Neural cell (in vitro differentiated cells): ENCODE measurements at regions not wholly inside any gene's neighbourhood (a gene's known extent, or its start where the extent isn't known, plus 50 kb on each side); places are given as distances from the start of the nearest gene placed in this dataset.

Source experiments
- H2AFZ ChIP-seq: fragments of 200-600, 300-800 bp; sonication (generic), shearing (Covaris generic); 2 replicates; pipeline ENCODE4 v1.6.0; 2014; ENCODE audit warnings: low read depth, mild to moderate bottlenecking, antibody characterized with exemption, low read length, moderate library complexity
- H3F3A ChIP-seq: fragments of 200-600 bp; shearing (Covaris generic); 2 replicates; pipeline ENCODE4 v1.6.1; 2016; ENCODE audit warnings: mild to moderate bottlenecking, moderate library complexity, mixed read lengths, antibody characterized with exemption, low read length; ENCODE audit not compliant: insufficient read depth, poor library complexity, severe bottlenecking
- H3K27ac ChIP-seq: fragments of 200-600, 300-800 bp; sonication (generic), shearing (Covaris generic); 2 replicates; pipeline ENCODE4 v1.5.1; 2014; ENCODE audit warnings: mild to moderate bottlenecking, low read length, moderate library complexity
- H3K27me3 ChIP-seq: fragments of 300-800, 200-600 bp; sonication (generic), shearing (Covaris generic); 2 replicates; pipeline ENCODE4 v1.6.0; 2014; ENCODE audit warnings: mild to moderate bottlenecking, low read depth, low read length, moderate library complexity; ENCODE audit not compliant: insufficient read depth
- H3K36me3 ChIP-seq: fragments of 300-800, 200-600 bp; sonication (generic), shearing (Covaris generic); 2 replicates; pipeline ENCODE4 v1.5.1; 2014; ENCODE audit warnings: mild to moderate bottlenecking, antibody characterized with exemption, low read length, moderate library complexity; ENCODE audit not compliant: insufficient read depth
- H3K4me2 ChIP-seq: fragments of 300-800, 200-600 bp; sonication (generic), shearing (Covaris generic); 2 replicates; pipeline ENCODE4 v1.6.0; 2014; ENCODE audit warnings: mild to moderate bottlenecking, low read length
- H3K4me3 ChIP-seq: fragments of 300-800, 200-600 bp; sonication (generic), shearing (Covaris generic); 2 replicates; pipeline ENCODE4 v1.5.1; 2014; ENCODE audit warnings: mild to moderate bottlenecking, low read length, moderate library complexity
- H3K79me2 ChIP-seq: fragments of 200-600 bp; shearing (Covaris generic); replicated peaks from 2 replicates; pipeline ENCODE4 v1.6.0; 2014; ENCODE audit warnings: mild to moderate bottlenecking, low read length, moderate library complexity; ENCODE audit not compliant: insufficient read depth
- H3K9ac ChIP-seq: fragments of 300-800, 200-600 bp; sonication (generic), shearing (Covaris generic); 2 replicates; pipeline ENCODE4 v1.6.1; 2016; ENCODE audit warnings: mild to moderate bottlenecking, low read length, mixed read lengths
- H3K9me2 ChIP-seq: fragments of 200-600 bp; shearing (Covaris generic); 2 replicates; pipeline ENCODE4 v1.6.1; 2016; ENCODE audit warnings: mild to moderate bottlenecking, low read length, mixed read lengths; ENCODE audit not compliant: insufficient read depth
- H3K9me3 ChIP-seq: fragments of 200-600, 300-800 bp; sonication (generic), shearing (Covaris generic); 2 replicates; pipeline ENCODE4 v1.6.1; 2016; ENCODE audit warnings: mild to moderate bottlenecking, mixed run types, low read length, moderate library complexity, mixed read lengths
- H4K20me1 ChIP-seq: fragments of 200-600 bp; shearing (Covaris generic); 2 replicates; pipeline ENCODE4 v1.6.1; 2016; ENCODE audit warnings: mild to moderate bottlenecking, mixed run types; ENCODE audit not compliant: insufficient read depth
- EP300 ChIP-seq: fragments of 450-650 bp; conservative IDR thresholded peaks from 2 replicates; pipeline ENCODE4 v1.6.1; 2014; ENCODE audit warnings: antibody characterized with exemption, mild to moderate bottlenecking, moderate library complexity; ENCODE audit not compliant: poor library complexity, severe bottlenecking
- EZH2 ChIP-seq: fragments of 200-600, 300-800 bp; shearing (Covaris generic), sonication (generic); IDR thresholded peaks from 2 replicates; pipeline ENCODE4 v1.6.1; 2014; ENCODE audit warnings: antibody characterized with exemption, low read length, borderline replicate concordance, mild to moderate bottlenecking; ENCODE audit not compliant: insufficient read depth, poor library complexity, severe bottlenecking
- MXI1 ChIP-seq: fragments of 450-650 bp; conservative IDR thresholded peaks from 2 replicates; pipeline ENCODE4 v1.6.1; 2014; ENCODE audit warnings: antibody characterized with exemption, mild to moderate bottlenecking; ENCODE audit not compliant: poor library complexity, severe bottlenecking
- POLR2AphosphoS5 ChIP-seq: IDR thresholded peaks from 2 replicates; pipeline ENCODE4 v1.6.1; 2012
- RAD21 ChIP-seq: fragments of 450-650 bp; conservative IDR thresholded peaks from 2 replicates; pipeline ENCODE4 v1.6.1; 2014; ENCODE audit warnings: antibody characterized with exemption, mild to moderate bottlenecking, moderate library complexity
- SMC3 ChIP-seq: fragments of 450-650 bp; conservative IDR thresholded peaks from 2 replicates; pipeline ENCODE4 v1.6.1; 2014; ENCODE audit warnings: antibody characterized with exemption, mild to moderate bottlenecking, moderate library complexity; ENCODE audit not compliant: poor library complexity
- TAF1 ChIP-seq: IDR thresholded peaks from 2 replicates; pipeline ENCODE4 v1.6.1; 2012; ENCODE audit warnings: low read depth
- TF ChIP-seq, protein P1 (sequence below): fragments of 450-650 bp; IDR thresholded peaks from 2 replicates; pipeline ENCODE4 v1.5.1; 2014; ENCODE audit warnings: antibody characterized with exemption, mild to moderate bottlenecking, moderate library complexity; ENCODE audit not compliant: poor library complexity, severe bottlenecking
- TF ChIP-seq, protein P2 (sequence below): IDR thresholded peaks from 2 replicates; pipeline ENCODE4 v1.6.1; 2012; ENCODE audit warnings: borderline replicate concordance

- Histone ChIP-seq H3K9ac (no peak overlapping the region), H2AFZ (no peak overlapping the region), H3K27ac (no peak overlapping the region), H3F3A (no peaks in the 10 kb centered on the region), H3K4me3 (no peak overlapping the region), H3K27me3 (peaks cover 2% of the 10 kb centered on the region), H3K36me3 (no peaks in the 10 kb centered on the region), H3K9me2 (no peaks in the 10 kb centered on the region), H4K20me1 (no peaks in the 10 kb centered on the region), H3K4me2 (no peak overlapping the region), H3K79me2 (no peaks in the 10 kb centered on the region), H3K9me3 (no peaks in the 10 kb centered on the region)
- TF ChIP-seq EP300 (no peak), SMC3 (no peak), TAF1 (no peak), RAD21 (no peak), MXI1 (no peak), POLR2AphosphoS5 (no peak), EZH2 (no peak)
- TF ChIP-seq, protein P1, sequence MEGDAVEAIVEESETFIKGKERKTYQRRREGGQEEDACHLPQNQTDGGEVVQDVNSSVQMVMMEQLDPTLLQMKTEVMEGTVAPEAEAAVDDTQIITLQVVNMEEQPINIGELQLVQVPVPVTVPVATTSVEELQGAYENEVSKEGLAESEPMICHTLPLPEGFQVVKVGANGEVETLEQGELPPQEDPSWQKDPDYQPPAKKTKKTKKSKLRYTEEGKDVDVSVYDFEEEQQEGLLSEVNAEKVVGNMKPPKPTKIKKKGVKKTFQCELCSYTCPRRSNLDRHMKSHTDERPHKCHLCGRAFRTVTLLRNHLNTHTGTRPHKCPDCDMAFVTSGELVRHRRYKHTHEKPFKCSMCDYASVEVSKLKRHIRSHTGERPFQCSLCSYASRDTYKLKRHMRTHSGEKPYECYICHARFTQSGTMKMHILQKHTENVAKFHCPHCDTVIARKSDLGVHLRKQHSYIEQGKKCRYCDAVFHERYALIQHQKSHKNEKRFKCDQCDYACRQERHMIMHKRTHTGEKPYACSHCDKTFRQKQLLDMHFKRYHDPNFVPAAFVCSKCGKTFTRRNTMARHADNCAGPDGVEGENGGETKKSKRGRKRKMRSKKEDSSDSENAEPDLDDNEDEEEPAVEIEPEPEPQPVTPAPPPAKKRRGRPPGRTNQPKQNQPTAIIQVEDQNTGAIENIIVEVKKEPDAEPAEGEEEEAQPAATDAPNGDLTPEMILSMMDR = no peak
- TF ChIP-seq, protein P2, sequence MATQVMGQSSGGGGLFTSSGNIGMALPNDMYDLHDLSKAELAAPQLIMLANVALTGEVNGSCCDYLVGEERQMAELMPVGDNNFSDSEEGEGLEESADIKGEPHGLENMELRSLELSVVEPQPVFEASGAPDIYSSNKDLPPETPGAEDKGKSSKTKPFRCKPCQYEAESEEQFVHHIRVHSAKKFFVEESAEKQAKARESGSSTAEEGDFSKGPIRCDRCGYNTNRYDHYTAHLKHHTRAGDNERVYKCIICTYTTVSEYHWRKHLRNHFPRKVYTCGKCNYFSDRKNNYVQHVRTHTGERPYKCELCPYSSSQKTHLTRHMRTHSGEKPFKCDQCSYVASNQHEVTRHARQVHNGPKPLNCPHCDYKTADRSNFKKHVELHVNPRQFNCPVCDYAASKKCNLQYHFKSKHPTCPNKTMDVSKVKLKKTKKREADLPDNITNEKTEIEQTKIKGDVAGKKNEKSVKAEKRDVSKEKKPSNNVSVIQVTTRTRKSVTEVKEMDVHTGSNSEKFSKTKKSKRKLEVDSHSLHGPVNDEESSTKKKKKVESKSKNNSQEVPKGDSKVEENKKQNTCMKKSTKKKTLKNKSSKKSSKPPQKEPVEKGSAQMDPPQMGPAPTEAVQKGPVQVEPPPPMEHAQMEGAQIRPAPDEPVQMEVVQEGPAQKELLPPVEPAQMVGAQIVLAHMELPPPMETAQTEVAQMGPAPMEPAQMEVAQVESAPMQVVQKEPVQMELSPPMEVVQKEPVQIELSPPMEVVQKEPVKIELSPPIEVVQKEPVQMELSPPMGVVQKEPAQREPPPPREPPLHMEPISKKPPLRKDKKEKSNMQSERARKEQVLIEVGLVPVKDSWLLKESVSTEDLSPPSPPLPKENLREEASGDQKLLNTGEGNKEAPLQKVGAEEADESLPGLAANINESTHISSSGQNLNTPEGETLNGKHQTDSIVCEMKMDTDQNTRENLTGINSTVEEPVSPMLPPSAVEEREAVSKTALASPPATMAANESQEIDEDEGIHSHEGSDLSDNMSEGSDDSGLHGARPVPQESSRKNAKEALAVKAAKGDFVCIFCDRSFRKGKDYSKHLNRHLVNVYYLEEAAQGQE = no peak
These were observed 898.9 kb upstream of the EPHA5 start for GRCh38 chr4:66569228-66569627.

GRCh38 chr4:66568431-66568830 lies 898.1 kb upstream of the EPHA5 start:
- Histone ChIP-seq H3K4me2 (no peak overlapping the region), H4K20me1 (no peaks in the 10 kb centered on the region), H3F3A (no peaks in the 10 kb centered on the region), H2AFZ (no peak overlapping the region), H3K79me2 (no peaks in the 10 kb centered on the region), H3K27ac (no peak overlapping the region), H3K27me3 (peaks cover 2% of the 10 kb centered on the region), H3K9me2 (no peaks in the 10 kb centered on the region), H3K4me3 (no peak overlapping the region), H3K9me3 (no peaks in the 10 kb centered on the region), H3K9ac (no peak overlapping the region), H3K36me3 (no peaks in the 10 kb centered on the region)
- TF ChIP-seq, protein P2 = no peak
- TF ChIP-seq EZH2 = no peak
- TF ChIP-seq EP300 = no peak
- no peak for TF ChIP-seq RAD21
- TF ChIP-seq TAF1 = no peak
